DOHH2 (cell line): ENCODE measurements at regions not wholly inside any gene's neighbourhood (a gene's known extent, or its start where the extent isn't known, plus 50 kb on each side); places are given as distances from the start of the nearest gene placed in this dataset.

ENCODE experiments used
- CTCF ChIP-seq: fragments of 200-600 bp; sonication (generic); IDR thresholded peaks from one replicate; pipeline ENCODE4 v1.5.1; 2014; ENCODE audit warnings: antibody characterized with exemption, mild to moderate bottlenecking, low read depth, low read length; ENCODE audit not compliant: poor library complexity, severe bottlenecking
- EZH2phosphoT487 ChIP-seq: fragments of 200-600 bp; sonication (generic); IDR thresholded peaks from 2 replicates; pipeline ENCODE4 v1.6.1; 2017; ENCODE audit warnings: borderline replicate concordance, mild to moderate bottlenecking, antibody characterized with exemption, low read length, moderate library complexity, mixed read lengths

DNA sequence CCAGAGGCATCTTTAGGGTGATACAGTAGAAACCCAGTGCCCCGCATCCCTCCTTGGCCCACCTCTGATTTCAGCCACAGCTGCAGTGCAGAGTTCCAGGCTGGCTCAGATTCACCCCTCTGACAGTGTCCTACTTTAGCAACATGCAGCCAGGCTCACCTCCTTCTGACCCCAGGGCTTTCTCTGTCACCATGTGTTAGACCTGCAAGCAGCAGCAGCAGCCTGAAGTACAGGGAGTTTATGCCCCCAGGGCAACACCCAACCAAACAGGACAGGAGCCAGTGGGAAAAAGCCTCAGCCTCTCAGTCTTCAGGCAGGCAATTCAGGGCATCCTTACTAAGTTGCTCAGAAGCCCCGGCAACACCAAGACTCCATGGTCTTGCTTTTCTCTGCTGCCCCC is 109.0 kb upstream of the PLXNA4 start:
- TF ChIP-seq CTCF = no peak
- no peak for TF ChIP-seq EZH2phosphoT487
